ENCODE measurements at regions not wholly inside any gene's neighbourhood (a gene's known extent, or its start where the extent isn't known, plus 50 kb on each side); places are given as distances from the start of the nearest gene placed in this dataset.
"Not testable (repeated sequence)": the region's sequence is repeated elsewhere in the genome, so short reads cannot be mapped to it uniquely, and the experiment has no call there.

- DNase-seq (ENCODE audit: low spot score): no peak
Measured at GRCh38 chr13:50745542-50746115, 97.9 kb downstream of the DLEU7 start.

GRCh38 chr13:50747737-50748350 lies 95.6 kb downstream of the DLEU7 start:
- no peak for DNase-seq (ENCODE audit: low spot score)

GRCh38 chr13:50753221-50753620 lies 90.3 kb downstream of the DLEU7 start:
- DNase-seq (ENCODE audit: low spot score): not testable (repeated sequence)

GRCh38 chr13:50755862-50756685 lies 87.4 kb downstream of the DLEU7 start:
- DNase-seq (ENCODE audit: low spot score): not testable (repeated sequence)

- no peak for DNase-seq (ENCODE audit: low spot score)
Measured at GRCh38 chr13:50757008-50757407, 86.5 kb downstream of the DLEU7 start.

- no peak for DNase-seq (ENCODE audit: low spot score)
Measured at GRCh38 chr13:50758796-50759195, 84.7 kb downstream of the DLEU7 start.

- no peak for DNase-seq (ENCODE audit: low spot score)
Measured at GRCh38 chr13:50760751-50761150, 82.7 kb downstream of the DLEU7 start.

GRCh38 chr13:50761406-50761805 lies 82.1 kb downstream of the DLEU7 start:
- no peak for DNase-seq (ENCODE audit: low spot score)

GRCh38 chr13:50762969-50763567 lies 80.4 kb downstream of the DLEU7 start:
- DNase-seq (ENCODE audit: low spot score): no peak

GRCh38 chr13:50766013-50766412 lies 77.5 kb downstream of the DLEU7 start:
- DNase-seq (ENCODE audit: low spot score): peak; percentile 46

- no peak for DNase-seq (ENCODE audit: low spot score)
Measured at GRCh38 chr13:50766695-50767094, 76.8 kb downstream of the DLEU7 start.

GRCh38 chr13:50772881-50773280 lies 70.6 kb downstream of the DLEU7 start:
- DNase-seq (ENCODE audit: low spot score): not testable (repeated sequence)
